Neural progenitor cell (in vitro differentiated cells): ENCODE measurements at regions not wholly inside any gene's neighbourhood (a gene's known extent, or its start where the extent isn't known, plus 50 kb on each side); places are given as distances from the start of the nearest gene placed in this dataset.

ENCODE experiments used
- DNase-seq: peaks from one replicate; pipeline ENCODE4 v3.0.0-alpha.2; 2016; ENCODE audit warnings: low spot score
- H2AFZ ChIP-seq: fragments of 200-600 bp; sonication (generic); replicated peaks from 2 replicates; pipeline ENCODE4 v1.6.1; 2016; ENCODE audit warnings: antibody characterized with exemption
- H3F3A ChIP-seq: fragments of 200-600 bp; sonication (generic); 2 replicates; pipeline ENCODE4 v1.6.1; 2016; ENCODE audit warnings: antibody characterized with exemption, low read depth
- H3K27ac ChIP-seq: fragments of 200-600 bp; sonication (generic); 2 replicates; pipeline ENCODE4 v1.5.1; 2016; ENCODE audit warnings: mild to moderate bottlenecking
- H3K27me3 ChIP-seq: fragments of 200-600 bp; sonication (generic); 2 replicates; pipeline ENCODE4 v1.6.1; 2016; ENCODE audit warnings: mild to moderate bottlenecking, moderate library complexity
- H3K36me3 ChIP-seq: fragments of 200-600 bp; sonication (generic); 2 replicates; pipeline ENCODE4 v1.5.1; 2016
- H3K4me1 ChIP-seq: fragments of 200-600 bp; sonication (generic); 2 replicates; pipeline ENCODE4 v1.6.1; 2016; ENCODE audit warnings: mixed run types
- H3K4me2 ChIP-seq: fragments of 200-600 bp; sonication (generic); 2 replicates; pipeline ENCODE4 v1.6.1; 2016
- H3K4me3 ChIP-seq: fragments of 200-600 bp; sonication (generic); 2 replicates; pipeline ENCODE4 v1.5.1; 2016
- H3K79me2 ChIP-seq: fragments of 200-600 bp; sonication (generic); 2 replicates; pipeline ENCODE4 v1.6.1; 2016; ENCODE audit warnings: low read depth
- H3K9ac ChIP-seq: fragments of 200-600 bp; sonication (generic); 2 replicates; pipeline ENCODE4 v1.6.1; 2016
- H3K9me3 ChIP-seq: fragments of 200-600 bp; sonication (generic); 2 replicates; pipeline ENCODE4 v1.5.1; 2016; ENCODE audit warnings: low read depth
- H4K20me1 ChIP-seq: fragments of 200-600 bp; sonication (generic); 2 replicates; pipeline ENCODE4 v1.6.1; 2016; ENCODE audit warnings: low read depth
- H3K27ac Mint-ChIP-seq: 3 replicates; pipeline ENCODE4 v1.8.0; 2021; ENCODE audit warnings: mixed read lengths
- H3K27me3 Mint-ChIP-seq: 2 replicates; pipeline ENCODE4 v1.8.0; 2022; ENCODE audit warnings: low read depth, mild to moderate bottlenecking, inconsistent platforms, moderate library complexity, mixed read lengths; ENCODE audit not compliant: insufficient read depth
- H3K36me3 Mint-ChIP-seq: 3 replicates; pipeline ENCODE4 v1.8.0; 2021; ENCODE audit warnings: mixed read lengths
- H3K4me1 Mint-ChIP-seq: 3 replicates; pipeline ENCODE4 v1.8.0; 2021; ENCODE audit warnings: mixed read lengths
- H3K4me3 Mint-ChIP-seq: 3 replicates; pipeline ENCODE4 v1.8.0; 2021; ENCODE audit warnings: mild to moderate bottlenecking, moderate library complexity, mixed read lengths
- H3K9me3 Mint-ChIP-seq: 3 replicates; pipeline ENCODE4 v1.8.0; 2020; ENCODE audit warnings: mixed read lengths
- EZH2 ChIP-seq: fragments of 200-600 bp; sonication (generic); IDR thresholded peaks from 2 replicates; pipeline ENCODE4 v1.6.1; 2017; ENCODE audit warnings: antibody characterized with exemption, mild to moderate bottlenecking, moderate library complexity
- EZH2phosphoT487 ChIP-seq: fragments of 200-600 bp; sonication (generic); IDR thresholded peaks from 2 replicates; pipeline ENCODE4 v1.6.1; 2017; ENCODE audit warnings: antibody characterized with exemption
- TF ChIP-seq, protein P1 (sequence below): fragments of 200-600 bp; sonication (generic); IDR thresholded peaks from 2 replicates; pipeline ENCODE4 v1.5.1; 2017; ENCODE audit warnings: antibody characterized with exemption, mild to moderate bottlenecking

GRCh38 chr15:94107652-94108051 lies 123.7 kb upstream of the MCTP2 start:
- Mint-ChIP-seq H3K27ac (no peak overlapping the region), H3K9me3 (peaks cover 8% of the 10 kb centered on the region), H3K36me3 (no peaks in the 10 kb centered on the region), H3K27me3 (peaks cover 2% of the 10 kb centered on the region), H3K4me1 (peaks cover 18% of the 10 kb centered on the region), H3K4me3 (no peak overlapping the region)
- no peak overlapping the region for H3K4me2 ChIP-seq
- no peaks in the 10 kb centered on the region for H3K9me3 ChIP-seq
- peaks cover 17% of the 10 kb centered on the region for H3K4me1 ChIP-seq
- no peaks in the 10 kb centered on the region for H3K36me3 ChIP-seq
- H3K27ac ChIP-seq: no peak overlapping the region
- H3K4me3 ChIP-seq: no peak overlapping the region
- H3F3A ChIP-seq: no peaks in the 10 kb centered on the region
- no peak overlapping the region for H2AFZ ChIP-seq
- no peak for TF ChIP-seq EZH2
- no peak for TF ChIP-seq EZH2phosphoT487
- TF ChIP-seq, protein P1, sequence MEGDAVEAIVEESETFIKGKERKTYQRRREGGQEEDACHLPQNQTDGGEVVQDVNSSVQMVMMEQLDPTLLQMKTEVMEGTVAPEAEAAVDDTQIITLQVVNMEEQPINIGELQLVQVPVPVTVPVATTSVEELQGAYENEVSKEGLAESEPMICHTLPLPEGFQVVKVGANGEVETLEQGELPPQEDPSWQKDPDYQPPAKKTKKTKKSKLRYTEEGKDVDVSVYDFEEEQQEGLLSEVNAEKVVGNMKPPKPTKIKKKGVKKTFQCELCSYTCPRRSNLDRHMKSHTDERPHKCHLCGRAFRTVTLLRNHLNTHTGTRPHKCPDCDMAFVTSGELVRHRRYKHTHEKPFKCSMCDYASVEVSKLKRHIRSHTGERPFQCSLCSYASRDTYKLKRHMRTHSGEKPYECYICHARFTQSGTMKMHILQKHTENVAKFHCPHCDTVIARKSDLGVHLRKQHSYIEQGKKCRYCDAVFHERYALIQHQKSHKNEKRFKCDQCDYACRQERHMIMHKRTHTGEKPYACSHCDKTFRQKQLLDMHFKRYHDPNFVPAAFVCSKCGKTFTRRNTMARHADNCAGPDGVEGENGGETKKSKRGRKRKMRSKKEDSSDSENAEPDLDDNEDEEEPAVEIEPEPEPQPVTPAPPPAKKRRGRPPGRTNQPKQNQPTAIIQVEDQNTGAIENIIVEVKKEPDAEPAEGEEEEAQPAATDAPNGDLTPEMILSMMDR: no peak
- no peaks in the 10 kb centered on the region for H3K79me2 ChIP-seq
- no peak for DNase-seq
- no peak overlapping the region for H3K9ac ChIP-seq
- H4K20me1 ChIP-seq: no peaks in the 10 kb centered on the region
- H3K27me3 ChIP-seq: no peaks in the 10 kb centered on the region

GRCh38 chr15:94105760-94106159 lies 125.6 kb upstream of the MCTP2 start:
- H3K4me2 ChIP-seq: no peak overlapping the region
- no peak overlapping the region for H2AFZ ChIP-seq
- no peak overlapping the region for H3K27ac ChIP-seq
- no peaks in the 10 kb centered on the region for H3F3A ChIP-seq
- no peak overlapping the region for H3K4me3 ChIP-seq
- no peaks in the 10 kb centered on the region for H3K79me2 ChIP-seq
- H3K9me3 Mint-ChIP-seq: peaks cover 8% of the 10 kb centered on the region
- H3K4me1 ChIP-seq: peaks cover 12% of the 10 kb centered on the region
- H3K36me3 ChIP-seq: no peaks in the 10 kb centered on the region
- no peak for TF ChIP-seq EZH2phosphoT487
- H4K20me1 ChIP-seq: no peaks in the 10 kb centered on the region
- H3K9me3 ChIP-seq: no peaks in the 10 kb centered on the region
- DNase-seq: no peak
- H3K27ac Mint-ChIP-seq: no peak overlapping the region
- no peak overlapping the region for H3K9ac ChIP-seq
- peaks cover 17% of the 10 kb centered on the region for H3K4me1 Mint-ChIP-seq
- H3K27me3 Mint-ChIP-seq: peaks cover 2% of the 10 kb centered on the region
- H3K27me3 ChIP-seq: no peaks in the 10 kb centered on the region
- H3K36me3 Mint-ChIP-seq: no peaks in the 10 kb centered on the region
- no peak overlapping the region for H3K4me3 Mint-ChIP-seq

- H3K9me3 Mint-ChIP-seq: peaks cover 8% of the 10 kb centered on the region
- peaks cover 3% of the 10 kb centered on the region for H3K4me1 Mint-ChIP-seq
- H3K27me3 Mint-ChIP-seq: peaks cover 2% of the 10 kb centered on the region
- Histone ChIP-seq H3K9ac (no peak overlapping the region), H4K20me1 (no peaks in the 10 kb centered on the region), H3K9me3 (no peaks in the 10 kb centered on the region), H3K4me1 (no peaks in the 10 kb centered on the region), H2AFZ (no peak overlapping the region), H3K27me3 (no peaks in the 10 kb centered on the region), H3K27ac (no peak overlapping the region), H3K79me2 (no peaks in the 10 kb centered on the region), H3K36me3 (no peaks in the 10 kb centered on the region), H3K4me3 (no peak overlapping the region), H3F3A (no peaks in the 10 kb centered on the region), H3K4me2 (no peak overlapping the region)
- H3K27ac Mint-ChIP-seq: no peak overlapping the region
- no peak for DNase-seq
- TF ChIP-seq EZH2 (no peak), EZH2phosphoT487 (no peak)
- TF ChIP-seq, protein P1: no peak
- H3K4me3 Mint-ChIP-seq: no peak overlapping the region
- H3K36me3 Mint-ChIP-seq: no peaks in the 10 kb centered on the region
Observed at GRCh38 chr15:94100863-94101262, 130.5 kb upstream of the MCTP2 start.

- Histone ChIP-seq H3K27me3 (no peaks in the 10 kb centered on the region), H3K4me1 (no peaks in the 10 kb centered on the region), H3K27ac (no peak overlapping the region), H3K4me3 (no peak overlapping the region), H3K36me3 (no peaks in the 10 kb centered on the region), H3K4me2 (no peak overlapping the region), H2AFZ (no peak overlapping the region), H3K9ac (no peak overlapping the region), H3K79me2 (no peaks in the 10 kb centered on the region), H4K20me1 (no peaks in the 10 kb centered on the region), H3K9me3 (no peaks in the 10 kb centered on the region), H3F3A (no peaks in the 10 kb centered on the region)
- Mint-ChIP-seq H3K27ac (no peak overlapping the region), H3K4me3 (no peak overlapping the region), H3K27me3 (peaks cover 2% of the 10 kb centered on the region), H3K9me3 (peaks cover 7% of the 10 kb centered on the region), H3K4me1 (peaks cover 2% of the 10 kb centered on the region), H3K36me3 (no peaks in the 10 kb centered on the region)
- no peak for DNase-seq
- TF ChIP-seq, protein P1: no peak
- TF ChIP-seq EZH2phosphoT487: no peak
- TF ChIP-seq EZH2: no peak
Observed at GRCh38 chr15:94099574-94099960, 131.8 kb upstream of the MCTP2 start.
